HG03520 (cell line): ENCODE measurements at regions not wholly inside any gene's neighbourhood (a gene's known extent, or its start where the extent isn't known, plus 50 kb on each side); places are given as distances from the start of the nearest gene placed in this dataset.

Experiments
- ATAC-seq: cut with Tn5 transposase; IDR thresholded peaks from one replicate; pipeline ENCODE4 v1.9.1; 2021; ENCODE audit warnings: mild to moderate bottlenecking, moderate library complexity; ENCODE audit not compliant: unreplicated experiment

DNA sequence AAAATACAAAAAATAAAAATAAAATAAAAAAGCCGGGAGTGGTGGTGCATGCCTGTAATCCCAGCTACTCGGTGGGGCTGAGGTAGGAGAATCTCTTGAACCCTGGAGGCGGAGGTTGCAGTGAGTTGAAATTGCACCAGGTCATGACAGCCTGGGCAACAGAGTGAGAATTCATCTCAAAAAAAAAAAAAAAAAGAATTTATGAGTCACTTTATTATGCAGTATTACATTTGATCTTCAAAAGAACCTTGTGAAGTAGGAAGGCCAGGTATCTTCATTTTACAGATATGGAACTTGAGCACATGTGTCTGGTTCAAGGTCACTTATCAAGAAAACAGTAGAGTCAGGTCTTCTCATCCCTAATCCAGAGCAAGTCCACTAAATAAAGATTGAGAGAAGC is 459.4 kb upstream of the HNRNPA3 start:
- no peak for ATAC-seq

DNA sequence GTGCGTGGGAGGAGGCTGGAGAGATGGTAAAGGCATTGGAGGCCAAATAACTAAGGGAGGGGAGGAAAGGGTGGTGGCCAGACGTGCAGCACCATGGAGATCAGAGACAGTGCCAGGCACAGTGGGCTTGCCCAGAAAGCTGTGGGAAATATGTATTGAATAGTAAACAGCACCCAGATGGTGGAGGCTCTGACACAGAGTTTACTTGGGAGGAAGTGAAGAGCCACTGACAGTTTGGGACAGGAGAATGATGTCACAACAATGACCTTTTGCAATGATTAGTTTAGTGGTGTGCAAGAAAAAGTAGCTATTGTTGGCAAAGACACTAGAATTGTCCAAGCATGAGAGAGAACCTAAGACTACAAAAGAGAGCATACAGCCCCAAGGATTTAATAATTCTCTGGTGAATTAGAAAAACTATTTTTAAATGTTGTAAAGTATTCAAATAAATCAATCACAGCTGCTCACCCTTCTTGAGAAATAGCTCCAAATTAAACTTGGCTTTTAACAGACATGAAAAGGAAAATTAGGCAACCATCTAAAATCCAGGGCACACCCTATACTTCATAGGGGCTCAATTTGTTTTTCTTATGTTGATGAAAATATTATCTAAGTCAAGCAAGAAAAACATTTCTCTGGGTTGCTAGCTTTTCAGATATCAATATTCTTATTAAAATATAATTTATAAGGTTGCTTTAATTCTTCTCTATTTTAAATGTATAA is 458.7 kb upstream of the HNRNPA3 start:
- no peak for ATAC-seq

DNA sequence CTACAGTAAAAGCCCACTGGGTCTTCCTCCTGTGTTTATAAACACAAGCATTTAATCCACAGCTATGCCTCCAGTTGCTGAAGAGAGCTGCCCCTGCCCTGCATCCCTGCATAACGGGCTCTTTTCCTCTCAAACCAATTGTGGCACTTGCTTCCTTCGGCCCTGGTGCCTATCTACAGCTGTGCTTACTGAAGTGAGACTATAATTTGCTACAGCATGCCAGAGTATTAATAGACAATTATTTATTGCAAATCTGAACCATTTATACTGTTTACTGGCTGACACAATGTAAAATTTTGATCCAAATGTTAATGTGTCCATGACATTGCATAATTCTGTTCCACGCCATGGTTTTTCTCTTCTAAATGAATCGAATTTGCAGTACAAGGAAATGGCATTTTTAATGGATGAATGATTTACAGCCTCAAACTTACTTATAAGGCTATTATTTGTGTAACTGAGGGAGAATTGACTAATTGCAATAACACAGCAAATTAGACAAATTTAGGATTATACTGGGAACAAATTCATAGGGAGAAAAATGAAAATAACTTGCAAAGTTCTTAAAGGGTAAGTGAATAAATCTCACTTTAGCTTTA is 457.0 kb upstream of the HNRNPA3 start:
- ATAC-seq, result no peak

DNA sequence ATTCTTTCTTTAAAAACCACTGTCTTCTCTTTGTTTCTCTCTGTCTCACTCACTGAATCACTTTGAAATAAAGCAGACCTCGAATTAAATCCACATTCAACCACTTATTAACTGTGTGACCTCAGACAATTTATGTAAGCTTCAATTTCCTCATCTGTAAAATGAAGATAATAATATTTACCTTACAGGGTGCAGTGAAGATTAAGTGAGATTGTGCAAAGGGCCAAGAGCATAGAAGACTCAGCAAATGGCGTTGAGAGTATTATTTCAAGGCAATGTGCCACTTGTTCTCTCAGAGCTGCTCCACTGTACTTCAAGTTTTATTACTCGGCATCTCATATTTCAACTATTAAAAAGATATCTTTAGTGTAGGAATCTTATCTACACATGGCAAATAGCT is 454.2 kb upstream of the HNRNPA3 start:
- no peak for ATAC-seq

DNA sequence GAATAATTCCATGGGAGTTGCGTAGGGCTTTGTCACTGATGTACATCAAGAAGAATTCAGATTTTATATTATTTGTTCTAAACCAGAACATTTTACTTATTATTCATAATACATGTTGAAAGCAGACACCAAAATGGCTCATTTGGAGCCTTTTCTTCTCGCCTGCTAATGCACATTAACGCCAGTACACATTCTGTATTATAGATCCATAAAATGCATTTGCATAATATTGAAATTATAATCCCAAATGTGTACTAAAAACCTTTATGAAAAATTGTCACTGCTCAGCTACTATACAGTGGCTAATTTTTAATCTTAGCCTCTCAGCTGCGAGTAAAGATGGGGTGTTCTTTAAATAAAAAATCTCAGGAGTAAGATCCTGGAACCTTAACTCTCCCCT is 452.2 kb upstream of the HNRNPA3 start:
- no peak for ATAC-seq

DNA sequence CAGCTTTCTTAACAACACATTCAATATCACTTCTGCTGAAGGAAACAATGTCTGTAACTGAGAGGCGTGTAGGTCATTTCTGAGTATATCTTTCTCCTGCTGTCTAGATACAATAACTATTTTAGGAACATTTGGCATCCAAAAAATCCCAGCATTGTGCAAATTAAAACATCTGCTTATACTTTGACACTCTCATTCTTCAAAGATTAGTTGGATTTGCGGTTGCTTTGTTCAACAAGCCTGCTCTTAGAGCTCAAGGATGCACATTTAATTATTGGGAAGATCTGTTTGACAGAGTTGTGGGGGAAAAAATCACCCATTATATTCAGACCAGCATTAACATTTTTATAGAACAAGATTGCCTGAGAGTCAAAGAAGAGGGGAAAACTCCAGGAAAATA is 449.5 kb upstream of the HNRNPA3 start:
- no peak for ATAC-seq

DNA sequence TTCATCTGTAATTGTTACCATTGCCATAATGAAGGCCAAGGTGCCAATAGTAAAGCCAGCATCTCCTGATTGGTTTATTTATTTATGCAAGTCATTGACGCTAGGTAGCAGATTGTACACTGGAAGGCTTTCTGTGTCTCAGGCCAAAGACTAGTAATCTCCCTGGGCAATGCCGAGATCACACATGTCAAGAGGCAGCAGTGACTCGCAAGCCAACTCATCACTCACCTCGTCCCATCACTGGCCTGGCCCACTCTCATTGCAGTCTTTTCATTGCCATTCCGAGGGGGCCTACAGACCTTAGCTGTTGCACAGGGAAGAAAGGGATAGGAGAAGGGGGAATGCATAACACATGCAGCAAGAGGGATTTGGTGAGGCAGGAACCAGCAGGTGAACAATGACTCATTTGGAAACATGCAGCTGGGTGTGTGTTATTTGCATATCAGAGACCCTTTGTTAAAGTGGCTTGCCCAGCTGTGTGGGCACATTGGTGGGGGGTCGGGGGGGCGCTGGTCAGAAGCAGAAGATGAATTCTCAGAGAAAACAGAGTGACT is 448.7 kb upstream of the HNRNPA3 start:
- peak; percentile 68 for ATAC-seq

DNA sequence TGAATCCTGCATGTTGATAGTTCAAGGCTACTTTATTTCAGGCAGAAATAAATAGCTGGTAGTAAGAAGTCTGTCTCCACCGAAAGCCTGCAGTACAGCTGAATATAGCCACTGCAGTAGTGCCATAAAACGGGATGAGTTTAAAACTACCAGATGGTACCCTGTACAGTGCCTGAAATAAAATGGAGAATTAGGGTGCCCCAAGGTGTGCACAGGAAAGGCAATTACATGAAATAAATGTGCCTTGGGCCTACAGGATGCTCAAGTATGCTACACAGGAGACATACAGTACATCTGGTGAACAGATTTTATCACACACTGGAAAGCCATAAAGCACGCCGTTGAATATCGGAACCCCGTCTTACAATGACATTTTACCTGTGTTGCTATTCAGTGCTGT is 447.7 kb upstream of the HNRNPA3 start:
- ATAC-seq, result no peak

DNA sequence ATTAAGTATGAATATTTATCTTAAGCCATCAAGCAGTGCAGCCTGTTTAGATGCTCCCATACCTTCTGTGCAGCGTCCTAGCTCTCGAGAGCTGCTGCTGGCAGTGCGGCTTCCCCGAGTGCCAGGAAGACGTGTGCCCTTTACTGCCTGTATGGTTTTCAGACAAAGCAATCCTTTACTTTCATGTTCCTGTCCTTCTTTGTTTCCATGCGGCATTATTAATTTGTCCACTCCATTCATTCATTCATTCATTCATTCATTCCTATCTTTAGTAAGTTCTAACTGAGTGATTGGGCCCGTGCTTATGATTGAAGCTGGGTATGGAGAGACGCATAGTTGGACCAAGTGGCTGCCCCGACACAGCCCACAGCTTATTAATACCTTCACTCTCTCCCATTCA is 446.6 kb upstream of the HNRNPA3 start:
- ATAC-seq, result no peak

DNA sequence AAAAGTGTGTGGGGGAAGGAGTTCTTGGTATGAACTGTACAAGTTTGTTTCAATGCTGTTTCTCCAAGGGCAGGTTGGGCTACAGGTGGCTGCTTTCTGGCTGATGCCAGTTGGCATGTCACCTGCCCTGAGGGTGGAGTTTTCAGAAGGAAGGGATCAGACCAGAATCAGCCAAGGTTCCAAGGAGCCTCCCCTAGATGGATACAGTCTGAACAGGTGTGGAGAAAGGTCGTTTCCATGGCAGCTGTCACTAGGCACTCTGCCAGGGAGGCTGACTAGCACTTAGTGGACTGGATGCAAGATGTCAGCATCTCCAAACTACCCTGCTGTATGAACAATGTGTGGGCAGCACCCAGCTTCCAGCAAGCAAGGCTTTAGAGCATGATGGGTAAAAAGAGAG is 444.4 kb upstream of the HNRNPA3 start:
- no peak for ATAC-seq

DNA sequence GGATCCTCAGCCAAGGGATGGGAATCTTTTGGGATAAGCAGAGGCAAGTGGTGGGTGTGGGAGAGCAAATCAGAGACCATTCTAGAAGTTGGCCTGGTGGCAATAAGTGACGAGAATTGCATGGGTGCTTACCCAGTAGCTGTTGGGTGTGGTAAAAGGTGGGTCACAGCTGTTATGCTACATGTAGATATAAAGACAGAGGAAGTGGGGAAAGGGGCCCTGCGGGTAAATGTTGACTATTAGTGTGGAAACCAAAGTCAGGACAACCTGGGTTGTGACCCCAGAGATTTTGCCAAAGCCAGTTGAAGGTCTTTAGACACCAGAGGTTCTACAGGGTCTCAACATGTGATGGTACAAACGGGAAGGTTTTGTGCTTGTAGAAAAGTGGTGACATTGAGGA is 443.6 kb upstream of the HNRNPA3 start:
- ATAC-seq, result no peak

DNA sequence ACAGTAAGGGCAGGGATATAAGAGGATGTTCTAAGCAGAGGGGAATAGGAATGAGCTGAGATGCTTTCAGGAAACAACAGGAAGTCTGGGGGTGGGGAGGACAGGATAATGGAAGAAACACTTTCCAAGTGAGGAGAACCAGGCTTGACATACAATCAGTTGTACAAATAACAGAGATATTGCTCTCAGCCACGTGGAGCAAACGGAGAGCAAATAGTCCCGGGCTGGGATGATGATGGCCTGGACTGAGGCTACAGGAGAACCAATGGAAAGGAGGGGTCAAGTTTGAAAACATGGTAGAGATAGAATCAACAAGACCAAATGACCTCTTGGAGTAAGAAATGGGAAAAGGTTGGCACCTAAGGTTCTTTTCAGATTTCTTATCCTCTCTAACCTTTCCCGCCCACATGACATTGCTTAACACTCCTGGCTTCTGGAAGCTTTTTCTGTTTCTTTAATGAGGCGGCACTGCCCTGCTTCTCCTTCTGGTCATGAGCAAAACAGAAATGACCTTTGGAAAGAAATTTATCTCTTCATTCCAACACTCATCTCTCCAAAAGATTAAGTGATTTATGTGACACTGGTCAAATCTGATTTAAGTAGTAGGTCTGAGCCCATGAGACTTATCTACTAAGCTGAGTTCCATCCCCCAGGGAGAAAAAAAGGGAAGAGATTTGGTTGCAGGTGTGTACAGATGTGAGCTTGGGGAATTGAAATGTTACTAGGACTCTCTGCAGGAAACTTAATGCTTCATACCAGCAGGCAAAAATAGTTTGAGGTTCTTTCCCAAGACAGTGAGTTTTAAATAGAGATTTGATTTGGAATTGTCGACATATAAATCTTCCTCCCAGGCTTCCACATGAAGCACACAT is 442.9 kb upstream of the HNRNPA3 start:
- ATAC-seq, result no peak

DNA sequence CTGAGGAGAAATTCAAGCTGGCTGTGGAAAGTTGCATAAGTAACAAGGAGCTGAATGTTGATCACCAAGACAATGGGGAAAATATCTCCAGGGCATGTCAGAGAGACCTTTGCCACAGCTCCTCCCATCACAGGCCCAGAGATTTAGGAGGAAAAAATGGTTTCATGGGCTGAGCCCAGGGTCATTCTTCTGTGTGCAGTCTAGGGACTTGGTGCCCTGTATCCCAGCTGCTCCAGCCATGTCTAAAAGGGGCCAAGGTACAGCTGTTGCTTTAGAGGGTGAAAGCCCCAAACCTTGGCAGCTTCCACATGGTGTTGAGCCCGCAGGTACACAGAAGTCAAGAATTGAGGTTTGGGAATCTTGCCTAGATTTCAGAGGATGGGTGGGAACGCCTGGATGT is 439.8 kb upstream of the HNRNPA3 start:
- no peak for ATAC-seq

DNA sequence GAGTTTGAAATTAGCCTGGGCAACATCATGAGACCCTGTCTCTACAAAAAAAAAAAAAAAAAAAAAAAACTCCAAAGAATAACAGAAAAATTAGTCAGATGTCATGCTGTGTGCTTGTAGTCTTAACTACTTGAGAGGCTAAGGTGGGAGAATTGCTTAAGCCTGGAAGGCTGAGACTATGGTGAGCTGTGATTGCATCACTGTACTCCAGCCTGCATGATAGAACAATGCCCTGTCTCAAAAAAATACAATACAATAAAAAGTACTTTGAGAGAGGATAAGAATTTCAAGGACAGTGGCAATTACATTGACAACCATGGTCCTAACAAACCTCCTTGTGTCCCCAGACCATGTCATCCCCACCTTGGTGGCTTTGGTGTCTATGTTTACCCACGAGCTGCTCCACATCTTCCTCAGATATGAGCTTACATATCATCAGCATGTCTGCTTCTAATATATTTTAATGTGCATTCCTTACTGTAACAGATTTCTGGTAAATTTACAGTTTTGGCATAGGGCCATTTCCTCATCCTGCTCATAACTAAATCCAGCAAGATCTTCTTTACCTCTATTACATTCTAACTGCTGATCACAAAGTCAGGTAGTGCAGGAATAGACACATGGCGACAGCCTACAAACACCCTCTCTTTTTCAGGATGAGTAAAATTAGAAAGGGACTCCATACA is 437.7 kb upstream of the HNRNPA3 start:
- ATAC-seq, result no peak

DNA sequence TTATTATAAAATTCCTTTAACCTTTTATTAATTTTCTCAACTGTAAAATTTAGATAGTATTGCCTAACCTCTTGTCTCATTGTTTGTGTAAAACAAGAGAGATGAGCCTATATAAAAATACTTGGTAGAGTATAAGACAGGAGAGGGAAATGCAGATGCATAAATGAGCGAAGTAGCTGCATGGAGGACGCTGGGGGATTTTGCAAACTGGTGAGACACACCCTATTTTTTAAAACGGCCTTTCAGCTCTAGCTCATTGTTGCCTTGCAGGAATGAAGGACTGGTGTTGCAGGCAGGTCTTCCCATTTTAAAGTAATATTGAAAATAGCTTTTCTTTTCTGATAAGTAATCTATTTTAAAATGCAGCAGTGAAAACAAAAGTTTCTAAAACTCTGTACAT is 435.3 kb upstream of the HNRNPA3 start:
- no peak for ATAC-seq

DNA sequence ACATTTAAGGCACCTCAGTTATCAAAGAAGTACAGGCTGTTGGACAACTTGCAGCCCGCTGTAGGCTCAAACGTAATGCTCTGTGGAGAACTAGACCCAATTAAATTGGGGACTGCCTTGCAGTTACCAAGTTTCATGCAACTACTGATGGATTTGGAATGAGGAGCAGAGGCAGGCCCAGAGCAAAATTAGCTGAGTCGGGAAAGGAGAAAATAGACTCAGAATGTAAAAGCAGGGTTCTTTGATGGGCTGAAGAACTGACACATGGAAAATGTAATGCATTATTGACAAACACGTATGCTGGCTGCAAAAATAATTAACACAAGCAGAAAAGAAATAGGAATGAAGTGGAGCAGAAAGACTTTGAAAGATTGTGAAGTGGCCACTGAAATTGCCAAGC is 432.7 kb upstream of the HNRNPA3 start:
- ATAC-seq, result no peak

DNA sequence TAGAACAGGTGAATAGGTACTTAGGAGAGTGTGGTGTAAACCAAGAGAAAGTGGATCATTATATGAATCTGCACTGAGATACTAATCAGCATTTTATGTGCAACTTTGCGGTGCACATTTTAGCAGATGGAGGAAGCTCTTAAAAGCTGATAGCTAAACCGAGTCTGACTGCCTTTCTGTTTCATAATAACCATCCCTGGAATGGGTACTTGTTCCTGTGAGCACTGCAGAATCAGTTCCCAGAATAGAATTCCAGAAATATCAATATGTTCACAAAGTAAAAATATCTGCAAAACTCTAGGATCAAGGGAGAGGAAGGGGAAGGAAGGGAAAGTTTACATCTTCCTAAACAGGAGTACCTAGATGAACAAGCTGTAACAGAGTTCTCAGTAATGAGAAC is 432.2 kb upstream of the HNRNPA3 start:
- no peak for ATAC-seq

DNA sequence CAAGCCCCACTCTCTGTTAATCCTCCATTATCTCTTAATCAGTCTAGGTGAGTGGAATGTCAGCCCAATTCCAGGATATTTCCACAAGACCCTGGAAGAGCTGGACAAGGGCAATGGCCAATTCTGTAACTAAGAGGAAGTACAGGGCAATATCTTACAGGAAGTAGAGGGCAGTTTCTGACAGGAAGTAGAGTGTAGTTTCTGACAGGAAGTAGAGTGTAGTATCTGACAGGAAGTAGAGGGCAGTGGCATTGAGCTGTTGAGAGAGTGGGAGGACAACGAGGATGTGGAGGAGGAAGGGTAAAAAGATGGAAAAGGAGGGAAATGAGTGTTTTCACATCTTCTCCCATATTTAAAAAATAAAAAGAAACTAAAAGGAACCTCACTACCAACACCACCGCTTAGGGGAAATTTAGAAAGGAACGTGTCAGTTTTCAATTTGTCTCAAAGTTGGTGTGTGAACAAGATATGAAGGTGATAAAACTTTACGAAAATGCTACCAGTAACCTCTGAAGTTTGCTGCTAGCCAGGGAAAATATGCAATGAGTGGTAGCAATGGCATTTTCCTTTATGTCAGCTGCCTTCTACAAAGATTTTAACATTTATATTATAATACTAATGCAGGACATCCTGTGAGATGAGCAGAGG is 430.9 kb upstream of the HNRNPA3 start:
- no peak for ATAC-seq

DNA sequence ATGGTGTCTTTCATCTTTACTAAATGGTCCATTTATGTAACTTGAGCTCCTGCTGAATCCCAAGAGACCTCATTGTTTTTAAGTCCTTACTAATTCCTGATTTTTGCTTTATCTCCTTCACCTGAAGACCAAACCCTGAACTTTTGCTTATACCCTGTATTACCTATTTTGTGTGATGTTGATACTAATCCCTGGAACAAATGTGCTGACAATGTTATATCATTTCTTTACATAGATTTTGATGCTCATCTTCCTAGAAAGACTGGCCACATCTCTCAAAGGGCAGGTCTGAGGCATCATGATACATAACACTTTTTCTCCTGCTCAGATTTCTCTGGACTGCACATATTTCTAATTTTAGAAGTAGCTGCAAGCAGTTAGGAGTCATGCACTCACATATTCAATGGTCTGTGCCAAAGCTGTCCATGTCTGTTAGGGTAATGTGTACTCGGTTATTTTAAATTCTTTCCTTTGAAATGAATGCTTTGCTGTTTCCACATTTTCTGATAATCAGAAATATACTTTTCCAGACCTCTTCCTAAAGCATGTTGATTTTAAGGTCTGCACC is 427.9 kb upstream of the HNRNPA3 start:
- no peak for ATAC-seq

DNA sequence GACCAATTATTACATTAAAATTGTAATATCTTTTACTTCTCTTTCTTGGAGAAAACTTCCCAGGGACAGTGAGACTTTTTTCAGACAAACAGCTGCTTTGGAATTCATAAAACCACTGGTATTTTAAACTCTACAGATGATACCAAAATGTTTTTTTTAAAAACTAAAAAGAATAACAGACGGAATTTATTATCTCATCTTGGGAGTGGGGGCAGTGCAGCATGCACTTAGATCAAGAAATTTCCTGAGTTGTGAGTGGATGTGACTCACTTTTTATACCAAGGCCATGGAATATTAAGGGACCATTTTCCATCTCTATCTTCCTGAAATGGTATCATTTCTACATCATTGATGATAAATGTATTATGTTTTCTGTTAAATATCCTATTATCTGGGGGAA is 422.8 kb upstream of the HNRNPA3 start:
- no peak for ATAC-seq
